MCF 10A (cell line): ENCODE measurements at regions not wholly inside any gene's neighbourhood (a gene's known extent, or its start where the extent isn't known, plus 50 kb on each side); places are given as distances from the start of the nearest gene placed in this dataset.

ENCODE experiments used
- BruUV-seq: library from RNA; stranded (reverse); fragments of 400-500 nt; replicated peaks from 2 replicates; lab custom pipeline; 2021; lab: Mats Ljungman, UMichigan
- CTCF ChIA-PET: fragments of 300-600 bp; sonication (Branson Sonifier 250); formaldehyde crosslinking; extraction: SDS; loops from one replicate; lab custom pipeline; 2021; ENCODE audit warnings: antibody characterized with exemption, inconsistent platforms; lab: Yijun Ruan, JAX
- POLR2A ChIA-PET: fragments of 300-600, 350-650 bp; sonication (Branson Sonifier 250); formaldehyde crosslinking; extraction: SDS; loops from one replicate; lab custom pipeline; 2020; ENCODE audit warnings: antibody characterized with exemption, inconsistent platforms; lab: Yijun Ruan, JAX
- DNase-seq: peaks from one replicate; pipeline ENCODE4 v3.0.0-alpha.2; 2018; ENCODE audit not compliant: unreplicated experiment
- H3K27ac Mint-ChIP-seq: one replicate; pipeline ENCODE4 v1.8.0; 2022; ENCODE audit warnings: mild to moderate bottlenecking, low read depth, mixed read lengths; ENCODE audit not compliant: unreplicated experiment
- H3K27me3 Mint-ChIP-seq: one replicate; pipeline ENCODE4 v1.8.0; 2022; ENCODE audit warnings: mixed read lengths; ENCODE audit not compliant: insufficient read depth, unreplicated experiment
- H3K36me3 Mint-ChIP-seq: one replicate; pipeline ENCODE4 v1.8.0; 2022; ENCODE audit warnings: mild to moderate bottlenecking, moderate library complexity, mixed read lengths; ENCODE audit not compliant: insufficient read depth, unreplicated experiment
- H3K4me1 Mint-ChIP-seq: one replicate; pipeline ENCODE4 v1.8.0; 2022; ENCODE audit warnings: mixed read lengths; ENCODE audit not compliant: insufficient read depth, unreplicated experiment
- H3K4me3 Mint-ChIP-seq: one replicate; pipeline ENCODE4 v1.8.0; 2022; ENCODE audit warnings: mild to moderate bottlenecking, moderate library complexity, mixed read lengths; ENCODE audit not compliant: unreplicated experiment
- H3K9me3 Mint-ChIP-seq: one replicate; pipeline ENCODE4 v1.8.0; 2022; ENCODE audit warnings: mixed read lengths; ENCODE audit not compliant: unreplicated experiment
- intact Hi-C: fragments of 100-400 bp; cut with micrococcal nuclease; formaldehyde crosslinking; loops from 2 replicates; pipeline ENCODE4 v1.14.1; 2022
- TF ChIP-seq, protein P1 (sequence below): fragments of 200-600 bp; IDR thresholded peaks from one replicate; pipeline ENCODE4 v1.8.0; 2022; ENCODE audit warnings: antibody characterized with exemption, mild to moderate bottlenecking; ENCODE audit not compliant: unreplicated experiment

DNA sequence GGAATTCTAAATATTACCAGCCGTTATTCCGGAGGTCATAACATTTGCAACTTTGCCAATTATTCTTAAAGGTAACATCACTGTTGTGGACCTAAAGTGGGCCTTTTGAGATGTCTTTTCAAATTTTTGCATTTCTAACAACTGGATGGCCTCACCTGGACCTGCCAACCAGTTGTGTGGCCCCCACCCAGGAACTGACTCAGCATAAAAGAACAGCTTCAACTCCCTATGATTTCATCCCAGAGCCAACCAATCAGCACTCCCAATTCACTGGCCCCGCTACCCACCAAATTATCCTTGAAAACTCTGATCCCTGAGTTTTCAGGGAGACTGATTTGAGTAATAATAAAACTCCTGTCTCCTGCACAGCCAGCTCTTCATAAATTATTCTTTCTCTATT, 489.7 kb upstream of the LMCD1 start:
- TF ChIP-seq, protein P1, sequence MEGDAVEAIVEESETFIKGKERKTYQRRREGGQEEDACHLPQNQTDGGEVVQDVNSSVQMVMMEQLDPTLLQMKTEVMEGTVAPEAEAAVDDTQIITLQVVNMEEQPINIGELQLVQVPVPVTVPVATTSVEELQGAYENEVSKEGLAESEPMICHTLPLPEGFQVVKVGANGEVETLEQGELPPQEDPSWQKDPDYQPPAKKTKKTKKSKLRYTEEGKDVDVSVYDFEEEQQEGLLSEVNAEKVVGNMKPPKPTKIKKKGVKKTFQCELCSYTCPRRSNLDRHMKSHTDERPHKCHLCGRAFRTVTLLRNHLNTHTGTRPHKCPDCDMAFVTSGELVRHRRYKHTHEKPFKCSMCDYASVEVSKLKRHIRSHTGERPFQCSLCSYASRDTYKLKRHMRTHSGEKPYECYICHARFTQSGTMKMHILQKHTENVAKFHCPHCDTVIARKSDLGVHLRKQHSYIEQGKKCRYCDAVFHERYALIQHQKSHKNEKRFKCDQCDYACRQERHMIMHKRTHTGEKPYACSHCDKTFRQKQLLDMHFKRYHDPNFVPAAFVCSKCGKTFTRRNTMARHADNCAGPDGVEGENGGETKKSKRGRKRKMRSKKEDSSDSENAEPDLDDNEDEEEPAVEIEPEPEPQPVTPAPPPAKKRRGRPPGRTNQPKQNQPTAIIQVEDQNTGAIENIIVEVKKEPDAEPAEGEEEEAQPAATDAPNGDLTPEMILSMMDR = no peak
- no TSS peak for BruUV-seq
- no peaks in the 10 kb centered on the region for H3K36me3 Mint-ChIP-seq
- H3K9me3 Mint-ChIP-seq = no peaks in the 10 kb centered on the region
- H3K4me3 Mint-ChIP-seq = no peak overlapping the region
- no peaks in the 10 kb centered on the region for H3K27me3 Mint-ChIP-seq
- DNase-seq = no peak
- H3K27ac Mint-ChIP-seq = no peak overlapping the region
- H3K4me1 Mint-ChIP-seq = no peaks in the 10 kb centered on the region
- POLR2A ChIA-PET = no interaction called here
- CTCF ChIA-PET = interaction anchor here (0.6 kb wide), 2 partner anchors 200 to 506 kb away, joined by 3 to 4 read pairs; no protein-coding TSS in a partner anchor
- intact Hi-C loops = no loop called here

GRCh38 chr3:8020047-8020841, 481.4 kb upstream of the LMCD1 start:
- H3K4me3 Mint-ChIP-seq = no peak overlapping the region
- TF ChIP-seq, protein P1 = no peak
- intact Hi-C loops = no loop called here
- BruUV-seq = no TSS peak
- H3K27ac Mint-ChIP-seq = no peak overlapping the region
- H3K4me1 Mint-ChIP-seq = no peaks in the 10 kb centered on the region
- no peak for DNase-seq
- no peaks in the 10 kb centered on the region for H3K36me3 Mint-ChIP-seq
- no peaks in the 10 kb centered on the region for H3K27me3 Mint-ChIP-seq
- ChIA-PET POLR2A (no interaction called here), CTCF (no interaction called here)
- peaks cover 12% of the 10 kb centered on the region for H3K9me3 Mint-ChIP-seq

- no peaks in the 10 kb centered on the region for H3K27me3 Mint-ChIP-seq
- no peak overlapping the region for H3K4me3 Mint-ChIP-seq
- TF ChIP-seq, protein P1 = no peak
- CTCF ChIA-PET = no interaction called here
- no peak overlapping the region for H3K27ac Mint-ChIP-seq
- H3K4me1 Mint-ChIP-seq = no peaks in the 10 kb centered on the region
- no peaks in the 10 kb centered on the region for H3K36me3 Mint-ChIP-seq
- no peak for DNase-seq
- peaks cover 7% of the 10 kb centered on the region for H3K9me3 Mint-ChIP-seq
- POLR2A ChIA-PET = no interaction called here
- intact Hi-C loops = no loop called here
- BruUV-seq = no TSS peak
Observed at GRCh38 chr3:8027954-8028353, 473.7 kb upstream of the LMCD1 start.

GRCh38 chr3:8050283-8050682, 451.3 kb upstream of the LMCD1 start:
- peaks cover 22% of the 10 kb centered on the region for H3K4me1 Mint-ChIP-seq
- H3K4me3 Mint-ChIP-seq = no peak overlapping the region
- no peak overlapping the region for H3K27ac Mint-ChIP-seq
- no peak for DNase-seq
- CTCF ChIA-PET = interaction anchor here (0.5 to 0.6 kb wide), 2 partner anchors 175 to 345 kb away, joined by 3 read pairs; no protein-coding TSS in a partner anchor
- no peaks in the 10 kb centered on the region for H3K27me3 Mint-ChIP-seq
- POLR2A ChIA-PET = interaction anchor here (1.0 kb wide), 1 partner anchor 11 kb away, joined by 4 read pairs; no protein-coding TSS in a partner anchor
- no peaks in the 10 kb centered on the region for H3K36me3 Mint-ChIP-seq
- no TSS peak for BruUV-seq
- TF ChIP-seq, protein P1 = no peak
- intact Hi-C loops = no loop called here
- H3K9me3 Mint-ChIP-seq = peaks cover 14% of the 10 kb centered on the region
